H1 (cell line): ENCODE measurements at regions not wholly inside any gene's neighbourhood (a gene's known extent, or its start where the extent isn't known, plus 50 kb on each side); places are given as distances from the start of the nearest gene placed in this dataset.

Experiments used
- CHD7 ChIP-seq: fragments of 300-600 bp; sonication (generic); IDR thresholded peaks from 2 replicates; pipeline ENCODE4 v1.7.1; 2012; ENCODE audit warnings: low read length, moderate library complexity, mild to moderate bottlenecking, inconsistent platforms; ENCODE audit not compliant: insufficient replicate concordance
- EP300 ChIP-seq, 2 experiments: IDR thresholded peaks; 1 replicate in 1 of 2; 2 replicates in 1 of 2; pipeline ENCODE4 v1.6.1; 2011 to 2012; ENCODE audit warnings: low read depth in 2 of 2, low read length in 2 of 2, mild to moderate bottlenecking in 2 of 2, borderline replicate concordance in 1 of 2, inconsistent platforms in 1 of 2, moderate library complexity in 1 of 2
- GABPA ChIP-seq: IDR thresholded peaks from 2 replicates; pipeline ENCODE4 v1.6.1; 2011; ENCODE audit warnings: mild to moderate bottlenecking, low read length, moderate library complexity, borderline replicate concordance; ENCODE audit not compliant: insufficient read depth
- MAFK ChIP-seq: IDR thresholded peaks from 2 replicates; pipeline ENCODE4 v1.6.1; 2012; ENCODE audit warnings: low read depth, mild to moderate bottlenecking, improper control_type of control experiment, low read length
- MAX ChIP-seq: IDR thresholded peaks from 2 replicates; pipeline ENCODE4 v1.6.1; 2012; ENCODE audit warnings: inconsistent platforms
- POU5F1 ChIP-seq: IDR thresholded peaks from 2 replicates; pipeline ENCODE4 v1.6.1; 2011; ENCODE audit warnings: low read depth, mild to moderate bottlenecking, low read length, moderate library complexity
- SP4 ChIP-seq: IDR thresholded peaks from 2 replicates; pipeline ENCODE4 v1.6.1; 2012; ENCODE audit warnings: low read length, inconsistent platforms
- SRF ChIP-seq: IDR thresholded peaks from 2 replicates; pipeline ENCODE4 v1.6.1; 2011; ENCODE audit warnings: mild to moderate bottlenecking, low read depth, low read length, moderate library complexity
- TCF12 ChIP-seq: IDR thresholded peaks from 2 replicates; pipeline ENCODE4 v1.6.1; 2011; ENCODE audit warnings: low read depth, mild to moderate bottlenecking, low read length
- ZNF274 ChIP-seq: IDR thresholded peaks from 2 replicates; pipeline ENCODE4 v1.7.0; 2012; ENCODE audit warnings: low read length, borderline replicate concordance; ENCODE audit errors: extremely low read depth

GRCh38 chr1:181318022-181318857 lies 165.1 kb upstream of the CACNA1E start (continued):
- TF ChIP-seq CHD7 (no peak), TCF12 (no peak), GABPA (no peak), SRF (no peak), SP4 (no peak), MAX (no peak), EP300 (IDR thresholded peaks at IDR 0.05; ENCODE audit: borderline replicate concordance in 1 of 2, low read depth in 2 of 2, low read length in 2 of 2) (no peak), ZNF274 (no peak), POU5F1 (no peak), MAFK (no peak)
